Mammary epithelial cell (primary cell): ENCODE measurements at regions not wholly inside any gene's neighbourhood (a gene's known extent, or its start where the extent isn't known, plus 50 kb on each side); places are given as distances from the start of the nearest gene placed in this dataset.

ENCODE experiments used
- EZH2 ChIP-seq: IDR thresholded peaks from 2 replicates; pipeline ENCODE4 v1.6.1; 2012; ENCODE audit warnings: low read length, inconsistent platforms, borderline replicate concordance
- TF ChIP-seq, protein P1 (sequence below), 2 donors: IDR thresholded peaks in 1 of 2; conservative IDR thresholded peaks in 1 of 2; 2 replicates each; pipeline ENCODE4 v1.5.1; 2011 to 2012; ENCODE audit warnings: inconsistent platforms in 2 of 2, low read length in 2 of 2, mild to moderate bottlenecking in 2 of 2, control low read depth in 1 of 2, low read depth in 1 of 2; ENCODE audit not compliant: insufficient read depth in 1 of 2; ENCODE audit errors: extremely low read depth in 1 of 2

DNA sequence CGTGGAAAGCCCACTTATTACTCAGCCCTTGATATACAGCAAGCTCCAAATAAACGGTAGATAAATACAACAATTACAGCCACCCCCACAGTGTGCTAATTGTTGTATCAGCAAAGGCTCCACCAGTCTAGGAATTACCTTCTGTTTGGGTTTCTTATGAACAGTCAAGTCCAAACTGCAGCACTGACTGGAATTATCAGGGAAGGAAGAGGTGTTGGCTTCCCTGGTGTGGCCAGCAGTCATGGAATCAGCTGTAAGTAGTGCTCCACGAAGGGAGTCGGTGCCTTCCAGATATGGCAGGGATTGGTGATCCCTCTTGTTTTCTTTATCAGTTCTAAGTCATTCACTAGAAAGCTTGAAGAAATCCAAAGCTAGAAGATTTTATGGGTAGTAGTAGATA, 209.1 kb downstream of the SNX19 start:
- TF ChIP-seq, protein P1, sequence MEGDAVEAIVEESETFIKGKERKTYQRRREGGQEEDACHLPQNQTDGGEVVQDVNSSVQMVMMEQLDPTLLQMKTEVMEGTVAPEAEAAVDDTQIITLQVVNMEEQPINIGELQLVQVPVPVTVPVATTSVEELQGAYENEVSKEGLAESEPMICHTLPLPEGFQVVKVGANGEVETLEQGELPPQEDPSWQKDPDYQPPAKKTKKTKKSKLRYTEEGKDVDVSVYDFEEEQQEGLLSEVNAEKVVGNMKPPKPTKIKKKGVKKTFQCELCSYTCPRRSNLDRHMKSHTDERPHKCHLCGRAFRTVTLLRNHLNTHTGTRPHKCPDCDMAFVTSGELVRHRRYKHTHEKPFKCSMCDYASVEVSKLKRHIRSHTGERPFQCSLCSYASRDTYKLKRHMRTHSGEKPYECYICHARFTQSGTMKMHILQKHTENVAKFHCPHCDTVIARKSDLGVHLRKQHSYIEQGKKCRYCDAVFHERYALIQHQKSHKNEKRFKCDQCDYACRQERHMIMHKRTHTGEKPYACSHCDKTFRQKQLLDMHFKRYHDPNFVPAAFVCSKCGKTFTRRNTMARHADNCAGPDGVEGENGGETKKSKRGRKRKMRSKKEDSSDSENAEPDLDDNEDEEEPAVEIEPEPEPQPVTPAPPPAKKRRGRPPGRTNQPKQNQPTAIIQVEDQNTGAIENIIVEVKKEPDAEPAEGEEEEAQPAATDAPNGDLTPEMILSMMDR (conservative IDR thresholded peaks at IDR 0.05 in 1 of 2, IDR thresholded peaks at IDR 0.05 in 1 of 2; ENCODE audit: extremely low read depth in 1 of 2, insufficient read depth in 1 of 2, low read depth in 1 of 2, low read length in 2 of 2) = no peak
- TF ChIP-seq EZH2 = no peak
